ENCODE measurements at regions not wholly inside any gene's neighbourhood (a gene's known extent, or its start where the extent isn't known, plus 50 kb on each side); places are given as distances from the start of the nearest gene placed in this dataset.

DNA sequence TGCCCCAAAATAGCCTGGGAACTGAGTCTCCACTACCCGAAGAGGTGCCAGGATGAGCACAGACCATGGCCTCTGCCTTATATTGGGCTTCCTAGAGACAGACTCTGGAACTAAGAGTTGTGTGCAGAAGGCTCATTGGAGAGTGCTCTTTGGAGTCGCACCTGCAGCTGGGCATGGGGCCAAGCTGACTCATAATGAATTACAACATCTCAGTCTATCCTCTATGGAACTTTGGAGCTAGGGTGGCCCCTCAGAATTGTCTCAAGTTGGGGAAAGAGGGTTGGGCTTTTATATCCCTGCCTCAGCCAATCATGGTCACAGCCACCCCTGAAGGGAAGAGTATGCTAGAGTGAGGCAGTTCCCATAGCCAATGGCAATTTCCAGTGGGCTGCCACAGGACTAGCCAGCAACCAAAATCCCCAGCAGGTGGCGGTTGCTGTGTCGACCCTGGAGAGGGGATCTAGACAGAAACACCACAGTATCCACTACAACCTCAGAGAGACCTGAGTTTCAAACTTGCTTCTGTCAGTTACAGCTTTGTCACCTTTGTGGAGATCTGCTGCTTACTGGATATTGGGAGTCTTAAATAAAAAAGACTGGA lies 93.8 kb downstream of the DMRTA2 start:
- TF ChIP-seq POLR2A (IDR thresholded peaks at IDR 0.05), result no peak
- TF ChIP-seq, protein P1, sequence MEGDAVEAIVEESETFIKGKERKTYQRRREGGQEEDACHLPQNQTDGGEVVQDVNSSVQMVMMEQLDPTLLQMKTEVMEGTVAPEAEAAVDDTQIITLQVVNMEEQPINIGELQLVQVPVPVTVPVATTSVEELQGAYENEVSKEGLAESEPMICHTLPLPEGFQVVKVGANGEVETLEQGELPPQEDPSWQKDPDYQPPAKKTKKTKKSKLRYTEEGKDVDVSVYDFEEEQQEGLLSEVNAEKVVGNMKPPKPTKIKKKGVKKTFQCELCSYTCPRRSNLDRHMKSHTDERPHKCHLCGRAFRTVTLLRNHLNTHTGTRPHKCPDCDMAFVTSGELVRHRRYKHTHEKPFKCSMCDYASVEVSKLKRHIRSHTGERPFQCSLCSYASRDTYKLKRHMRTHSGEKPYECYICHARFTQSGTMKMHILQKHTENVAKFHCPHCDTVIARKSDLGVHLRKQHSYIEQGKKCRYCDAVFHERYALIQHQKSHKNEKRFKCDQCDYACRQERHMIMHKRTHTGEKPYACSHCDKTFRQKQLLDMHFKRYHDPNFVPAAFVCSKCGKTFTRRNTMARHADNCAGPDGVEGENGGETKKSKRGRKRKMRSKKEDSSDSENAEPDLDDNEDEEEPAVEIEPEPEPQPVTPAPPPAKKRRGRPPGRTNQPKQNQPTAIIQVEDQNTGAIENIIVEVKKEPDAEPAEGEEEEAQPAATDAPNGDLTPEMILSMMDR (IDR thresholded peaks at IDR 0.05), result no peak
